ENCODE measurements at regions not wholly inside any gene's neighbourhood (a gene's known extent, or its start where the extent isn't known, plus 50 kb on each side); places are given as distances from the start of the nearest gene placed in this dataset.

- Histone ChIP-seq H3K9me3 (ENCODE audit: control insufficient read depth, insufficient read depth, low read length) (no peaks in the 10 kb centered on the region), H3K36me3 (ENCODE audit: control insufficient read depth, insufficient read depth, low read length) (no peaks in the 10 kb centered on the region), H3K4me1 (ENCODE audit: control insufficient read depth, insufficient read depth, low read length) (no peaks in the 10 kb centered on the region), H3K27ac (ENCODE audit: low read length) (no peak overlapping the region), H3K4me3 (ENCODE audit: low read length) (no peak overlapping the region), H3K27me3 (ENCODE audit: control insufficient read depth, insufficient read depth, low read length) (no peaks in the 10 kb centered on the region)
- no peak for DNase-seq (ENCODE audit: low read depth, low spot score)
These were observed 380.3 kb downstream of the MRPS30 start for GRCh38 chr5:45189042-45189441.

- WGBS (ENCODE audit: insufficient coverage, insufficient read length), result no CpG with 5 or more reads among the region's 5 CpGs
- Histone ChIP-seq H3K27me3 (ENCODE audit: control insufficient read depth, insufficient read depth, low read length) (no peaks in the 10 kb centered on the region), H3K9me3 (ENCODE audit: control insufficient read depth, insufficient read depth, low read length) (no peaks in the 10 kb centered on the region), H3K4me3 (ENCODE audit: low read length) (no peak overlapping the region), H3K4me1 (ENCODE audit: control insufficient read depth, insufficient read depth, low read length) (no peaks in the 10 kb centered on the region), H3K27ac (ENCODE audit: low read length) (no peak overlapping the region), H3K36me3 (ENCODE audit: control insufficient read depth, insufficient read depth, low read length) (no peaks in the 10 kb centered on the region)
- DNase-seq (ENCODE audit: low read depth, low spot score), result no peak
These were observed 380.7 kb downstream of the MRPS30 start for GRCh38 chr5:45189481-45189880.

GRCh38 chr5:45195026-45195425 is 386.3 kb downstream of the MRPS30 start:
- no peaks in the 10 kb centered on the region for H3K9me3 ChIP-seq (ENCODE audit: control insufficient read depth, insufficient read depth, low read length)
- H3K4me3 ChIP-seq (ENCODE audit: low read length), result no peak overlapping the region
- no peaks in the 10 kb centered on the region for H3K27me3 ChIP-seq (ENCODE audit: control insufficient read depth, insufficient read depth, low read length)
- no CpG with 5 or more reads among the region's 1 CpG for WGBS (ENCODE audit: insufficient coverage, insufficient read length)
- H3K4me1 ChIP-seq (ENCODE audit: control insufficient read depth, insufficient read depth, low read length), result no peaks in the 10 kb centered on the region
- no peak for DNase-seq (ENCODE audit: low read depth, low spot score)
- H3K36me3 ChIP-seq (ENCODE audit: control insufficient read depth, insufficient read depth, low read length), result no peaks in the 10 kb centered on the region
- no peak overlapping the region for H3K27ac ChIP-seq (ENCODE audit: low read length)
